ENCODE measurements at regions not wholly inside any gene's neighbourhood (a gene's known extent, or its start where the extent isn't known, plus 50 kb on each side); places are given as distances from the start of the nearest gene placed in this dataset.

GRCh38 chr16:85536073-85536410 lies 77.1 kb upstream of the GSE1 start (continued):
- TF ChIP-seq, protein P1, sequence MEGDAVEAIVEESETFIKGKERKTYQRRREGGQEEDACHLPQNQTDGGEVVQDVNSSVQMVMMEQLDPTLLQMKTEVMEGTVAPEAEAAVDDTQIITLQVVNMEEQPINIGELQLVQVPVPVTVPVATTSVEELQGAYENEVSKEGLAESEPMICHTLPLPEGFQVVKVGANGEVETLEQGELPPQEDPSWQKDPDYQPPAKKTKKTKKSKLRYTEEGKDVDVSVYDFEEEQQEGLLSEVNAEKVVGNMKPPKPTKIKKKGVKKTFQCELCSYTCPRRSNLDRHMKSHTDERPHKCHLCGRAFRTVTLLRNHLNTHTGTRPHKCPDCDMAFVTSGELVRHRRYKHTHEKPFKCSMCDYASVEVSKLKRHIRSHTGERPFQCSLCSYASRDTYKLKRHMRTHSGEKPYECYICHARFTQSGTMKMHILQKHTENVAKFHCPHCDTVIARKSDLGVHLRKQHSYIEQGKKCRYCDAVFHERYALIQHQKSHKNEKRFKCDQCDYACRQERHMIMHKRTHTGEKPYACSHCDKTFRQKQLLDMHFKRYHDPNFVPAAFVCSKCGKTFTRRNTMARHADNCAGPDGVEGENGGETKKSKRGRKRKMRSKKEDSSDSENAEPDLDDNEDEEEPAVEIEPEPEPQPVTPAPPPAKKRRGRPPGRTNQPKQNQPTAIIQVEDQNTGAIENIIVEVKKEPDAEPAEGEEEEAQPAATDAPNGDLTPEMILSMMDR (IDR thresholded peaks at IDR 0.05), result no peak
- TF ChIP-seq NRF1 (IDR thresholded peaks at IDR 0.05; ENCODE audit: low read depth, low read length), result no peak

- Histone ChIP-seq H3K4me2 (no peak overlapping the region), H3K4me3 (ENCODE audit: low read depth in 2 of 2, low read length in 1 of 2) (no peak overlapping the region), H4K20me1 (ENCODE audit: insufficient read depth) (no peaks in the 10 kb centered on the region), H3K4me1 (ENCODE audit: control insufficient read depth in 1 of 2, insufficient read depth in 2 of 2, low read depth in 1 of 2, low read length in 1 of 2) (peaks cover 0 to 43% of the 10 kb centered on the region in 2 experiments; a peak in 1 of 4 replicates), H3K27ac (ENCODE audit: low read depth in 2 of 2, low read length in 1 of 2) (peak overlapping the region in 1 of 2 experiments; percentile 5; a peak in 1 of 4 replicates), H3K9me3 (no peaks in the 10 kb centered on the region), H3K27me3 (ENCODE audit: insufficient read depth) (no peaks in the 10 kb centered on the region), H3F3A (replicated peaks; ENCODE audit: insufficient read depth) (no peaks in the 10 kb centered on the region), H3K9ac (no peak overlapping the region), H3K79me2 (ENCODE audit: insufficient read depth) (no peaks in the 10 kb centered on the region), H3K36me3 (replicated peaks in 1 of 2; ENCODE audit: control insufficient read depth in 1 of 2, insufficient read depth in 2 of 2, low read length in 1 of 2) (no peaks in the 10 kb centered on the region), H3K9me2 (no peaks in the 10 kb centered on the region), H2AFZ (ENCODE audit: low read depth) (no peak overlapping the region)
- ChIA-PET POLR2A (no interaction called here), CTCF (interaction anchor here (6.2 to 6.3 kb wide), 2 partner anchors 9 to 15 kb away, joined by 43 to 48 read pairs; no protein-coding TSS in a partner anchor)
- TF ChIP-seq POLR2AphosphoS5 (IDR thresholded peaks at IDR 0.05; ENCODE audit: low read depth, low read length), result no peak
- TF ChIP-seq GABPA (IDR thresholded peaks at IDR 0.05; ENCODE audit: low read depth), result no peak
- no peak for TF ChIP-seq GATA2 (CRISPR knock-in tag; IDR thresholded peaks at IDR 0.05)
- no peak for TF ChIP-seq REST (IDR thresholded peaks at IDR 0.05; ENCODE audit: low read depth, low read length)
- no peak for TF ChIP-seq NFIC (IDR thresholded peaks at IDR 0.05; ENCODE audit: borderline replicate concordance)
- no peak for TF ChIP-seq SIN3A (IDR thresholded peaks at IDR 0.05; ENCODE audit: borderline replicate concordance, low read depth, low read length)
- TF ChIP-seq EZH2phosphoT487 (IDR thresholded peaks at IDR 0.05; ENCODE audit: borderline replicate concordance, low read depth), result no peak
- TF ChIP-seq MAX (IDR thresholded peaks at IDR 0.05; ENCODE audit: low read depth), result no peak
- no peak for TF ChIP-seq FOXJ3 (CRISPR knock-in tag; IDR thresholded peaks at IDR 0.05)
- no peak for TF ChIP-seq TAF1 (IDR thresholded peaks at IDR 0.05; ENCODE audit: borderline replicate concordance, low read depth, low read length)
- no peak for TF ChIP-seq USF1 (IDR thresholded peaks at IDR 0.05; ENCODE audit: borderline replicate concordance, low read depth)
- TF ChIP-seq, protein P2, sequence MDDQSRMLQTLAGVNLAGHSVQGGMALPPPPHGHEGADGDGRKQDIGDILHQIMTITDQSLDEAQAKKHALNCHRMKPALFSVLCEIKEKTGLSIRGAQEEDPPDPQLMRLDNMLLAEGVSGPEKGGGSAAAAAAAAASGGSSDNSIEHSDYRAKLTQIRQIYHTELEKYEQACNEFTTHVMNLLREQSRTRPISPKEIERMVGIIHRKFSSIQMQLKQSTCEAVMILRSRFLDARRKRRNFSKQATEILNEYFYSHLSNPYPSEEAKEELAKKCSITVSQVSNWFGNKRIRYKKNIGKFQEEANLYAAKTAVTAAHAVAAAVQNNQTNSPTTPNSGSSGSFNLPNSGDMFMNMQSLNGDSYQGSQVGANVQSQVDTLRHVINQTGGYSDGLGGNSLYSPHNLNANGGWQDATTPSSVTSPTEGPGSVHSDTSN (IDR thresholded peaks at IDR 0.05), result no peak
- no peak for TF ChIP-seq TCF12 (IDR thresholded peaks at IDR 0.05)
- WGBS (ENCODE audit: low lambda C conversion rate), result 94% methylated on average over 14 of the region's 30 CpGs
- no peak for DNase-seq
Measured at GRCh38 chr16:85536411-85537330, 76.5 kb upstream of the GSE1 start.
